GM23338 (cell line): ENCODE measurements at regions not wholly inside any gene's neighbourhood (a gene's known extent, or its start where the extent isn't known, plus 50 kb on each side); places are given as distances from the start of the nearest gene placed in this dataset.

Experiments used
- CREB1 ChIP-seq: fragments of 250-450 bp; sonication (Bioruptor Pico); IDR thresholded peaks from 2 replicates; pipeline ENCODE4 v1.5.0; 2020; ENCODE audit warnings: low read depth, mild to moderate bottlenecking, moderate library complexity
- CTCF ChIP-seq, 2 experiments: fragments of 200-600 bp in 1 of 2; sonication (generic) in 1 of 2; conservative IDR thresholded peaks; 2 replicates each; pipeline versions ENCODE4 v1.5.1 to v1.6.1; 2016 to 2017; ENCODE audit warnings: antibody characterized with exemption in 2 of 2, low read depth in 2 of 2, mild to moderate bottlenecking in 2 of 2, moderate library complexity in 1 of 2
- ETS1 ChIP-seq: IDR thresholded peaks from 2 replicates; pipeline ENCODE4 v1.6.1; 2016; ENCODE audit warnings: antibody characterized with exemption
- EZH2 ChIP-seq: fragments of 200-600 bp; sonication (generic); IDR thresholded peaks from one replicate; pipeline ENCODE4 v1.8.0; 2017; ENCODE audit warnings: antibody characterized with exemption, mild to moderate bottlenecking, low read depth; ENCODE audit not compliant: unreplicated experiment
- EZH2phosphoT487 ChIP-seq: fragments of 200-600 bp; sonication (generic); IDR thresholded peaks from one replicate; pipeline ENCODE4 v1.8.1; 2018; ENCODE audit warnings: antibody characterized with exemption; ENCODE audit not compliant: unreplicated experiment
- JUNB ChIP-seq: IDR thresholded peaks from one replicate; pipeline ENCODE4 v1.6.1; 2016; ENCODE audit warnings: antibody characterized with exemption; ENCODE audit not compliant: unreplicated experiment
- NANOG ChIP-seq: IDR thresholded peaks from 2 replicates; pipeline ENCODE4 v1.6.1; 2016; ENCODE audit warnings: antibody characterized with exemption, borderline replicate concordance
- POLR2AphosphoS5 ChIP-seq: IDR thresholded peaks from 2 replicates; pipeline ENCODE4 v1.6.1; 2016; ENCODE audit warnings: antibody characterized with exemption, low read depth
- STAT1 ChIP-seq: IDR thresholded peaks from one replicate; pipeline ENCODE4 v1.6.1; 2016; ENCODE audit warnings: antibody characterized with exemption; ENCODE audit not compliant: unreplicated experiment
- ZNF114 ChIP-seq: fragments of 250-450 bp; sonication (Bioruptor Pico); IDR thresholded peaks from 2 replicates; pipeline ENCODE4 v1.5.0; 2020; ENCODE audit warnings: mild to moderate bottlenecking, moderate library complexity
- ZNF331 ChIP-seq: fragments of 250-450 bp; sonication (Bioruptor Pico); IDR thresholded peaks from 2 replicates; pipeline ENCODE4 v1.5.0; 2020; ENCODE audit warnings: low read depth, mild to moderate bottlenecking, moderate library complexity
- ZNF462 ChIP-seq: fragments of 250-450 bp; sonication (Bioruptor Pico); IDR thresholded peaks from 2 replicates; pipeline ENCODE4 v1.5.0; 2020; ENCODE audit warnings: mild to moderate bottlenecking, moderate library complexity
- TF ChIP-seq, protein P1 (sequence below): IDR thresholded peaks from one replicate; pipeline ENCODE4 v1.6.1; 2018; ENCODE audit warnings: antibody characterized with exemption; ENCODE audit not compliant: unreplicated experiment

GRCh38 chr18:79606621-79607331 lies 72.8 kb upstream of the CTDP1 start:
- TF ChIP-seq CTCF (conservative IDR thresholded peaks at IDR 0.05; ENCODE audit: low read depth in 2 of 2) (no peak), EZH2 (no peak), CREB1 (CRISPR knock-in tag) (no peak), POLR2AphosphoS5 (no peak), NANOG (no peak), EZH2phosphoT487 (no peak), ZNF331 (CRISPR knock-in tag) (no peak), ETS1 (no peak), JUNB (no peak), ZNF462 (CRISPR knock-in tag) (no peak), STAT1 (no peak), ZNF114 (CRISPR knock-in tag) (no peak)
- TF ChIP-seq, protein P1, sequence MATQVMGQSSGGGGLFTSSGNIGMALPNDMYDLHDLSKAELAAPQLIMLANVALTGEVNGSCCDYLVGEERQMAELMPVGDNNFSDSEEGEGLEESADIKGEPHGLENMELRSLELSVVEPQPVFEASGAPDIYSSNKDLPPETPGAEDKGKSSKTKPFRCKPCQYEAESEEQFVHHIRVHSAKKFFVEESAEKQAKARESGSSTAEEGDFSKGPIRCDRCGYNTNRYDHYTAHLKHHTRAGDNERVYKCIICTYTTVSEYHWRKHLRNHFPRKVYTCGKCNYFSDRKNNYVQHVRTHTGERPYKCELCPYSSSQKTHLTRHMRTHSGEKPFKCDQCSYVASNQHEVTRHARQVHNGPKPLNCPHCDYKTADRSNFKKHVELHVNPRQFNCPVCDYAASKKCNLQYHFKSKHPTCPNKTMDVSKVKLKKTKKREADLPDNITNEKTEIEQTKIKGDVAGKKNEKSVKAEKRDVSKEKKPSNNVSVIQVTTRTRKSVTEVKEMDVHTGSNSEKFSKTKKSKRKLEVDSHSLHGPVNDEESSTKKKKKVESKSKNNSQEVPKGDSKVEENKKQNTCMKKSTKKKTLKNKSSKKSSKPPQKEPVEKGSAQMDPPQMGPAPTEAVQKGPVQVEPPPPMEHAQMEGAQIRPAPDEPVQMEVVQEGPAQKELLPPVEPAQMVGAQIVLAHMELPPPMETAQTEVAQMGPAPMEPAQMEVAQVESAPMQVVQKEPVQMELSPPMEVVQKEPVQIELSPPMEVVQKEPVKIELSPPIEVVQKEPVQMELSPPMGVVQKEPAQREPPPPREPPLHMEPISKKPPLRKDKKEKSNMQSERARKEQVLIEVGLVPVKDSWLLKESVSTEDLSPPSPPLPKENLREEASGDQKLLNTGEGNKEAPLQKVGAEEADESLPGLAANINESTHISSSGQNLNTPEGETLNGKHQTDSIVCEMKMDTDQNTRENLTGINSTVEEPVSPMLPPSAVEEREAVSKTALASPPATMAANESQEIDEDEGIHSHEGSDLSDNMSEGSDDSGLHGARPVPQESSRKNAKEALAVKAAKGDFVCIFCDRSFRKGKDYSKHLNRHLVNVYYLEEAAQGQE = no peak
